Sigmoid colon (tissue), 4 donors: ENCODE measurements at regions not wholly inside any gene's neighbourhood (a gene's known extent, or its start where the extent isn't known, plus 50 kb on each side); places are given as distances from the start of the nearest gene placed in this dataset.

Source experiments
- CTCF ChIP-seq, 4 experiments: fragments of 450-650 bp in 3 of 4; fragments of 200-600 bp in 1 of 4; IDR thresholded peaks; one replicate each; pipeline ENCODE4 v1.5.1; 2016 to 2019; ENCODE audit warnings: antibody characterized with exemption in 4 of 4, mild to moderate bottlenecking in 3 of 4, moderate library complexity in 2 of 4
- EP300 ChIP-seq, 4 donors: sonication (generic); formaldehyde crosslinking; IDR thresholded peaks; one replicate each; pipeline ENCODE4 v1.6.1; 2017; ENCODE audit warnings: antibody characterized with exemption in 4 of 4

- TF ChIP-seq CTCF (IDR thresholded peaks at IDR 0.05) = no peak
- no peak for TF ChIP-seq EP300 (IDR thresholded peaks at IDR 0.05)
Observed at GRCh38 chr4:45346816-45347435, 620.6 kb upstream of the GNPDA2 start.
